ENCODE measurements at regions not wholly inside any gene's neighbourhood (a gene's known extent, or its start where the extent isn't known, plus 50 kb on each side); places are given as distances from the start of the nearest gene placed in this dataset.

GRCh38 chr14:86790408-86791364 is 1202.3 kb downstream of the GALC start:
- TF ChIP-seq POLR2A (IDR thresholded peaks at IDR 0.05) = no peak
- no peak for TF ChIP-seq CTCF (IDR thresholded peaks at IDR 0.05)
- TF ChIP-seq EP300 (IDR thresholded peaks at IDR 0.05) = no peak
